ENCODE measurements at regions not wholly inside any gene's neighbourhood (a gene's known extent, or its start where the extent isn't known, plus 50 kb on each side); places are given as distances from the start of the nearest gene placed in this dataset.

DNA sequence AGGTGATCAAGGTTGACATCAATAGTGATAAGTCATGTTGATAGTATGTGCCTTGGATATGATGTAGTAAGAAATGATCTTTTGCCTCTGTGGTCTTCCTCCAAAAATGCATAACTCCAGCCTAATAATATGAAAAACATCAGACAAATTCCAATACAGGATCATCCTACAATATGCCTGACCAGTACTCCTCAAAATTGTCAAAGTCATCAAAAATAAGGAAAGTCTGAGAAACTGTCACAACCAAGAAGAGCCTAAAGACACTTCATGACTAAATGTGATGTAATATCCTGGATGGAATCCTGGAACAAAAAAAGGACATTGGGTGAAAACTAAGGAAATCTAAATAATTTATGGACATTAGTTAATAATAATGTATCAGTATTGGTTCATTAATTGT lies 50.3 kb upstream of the LCORL start:
- H3K27me3 ChIP-seq, result no peaks in the 10 kb centered on the region
- no peak overlapping the region for H3K4me3 ChIP-seq
- intact Hi-C loops (cut with DNase I), result no loop called here
- TF ChIP-seq, protein P1, sequence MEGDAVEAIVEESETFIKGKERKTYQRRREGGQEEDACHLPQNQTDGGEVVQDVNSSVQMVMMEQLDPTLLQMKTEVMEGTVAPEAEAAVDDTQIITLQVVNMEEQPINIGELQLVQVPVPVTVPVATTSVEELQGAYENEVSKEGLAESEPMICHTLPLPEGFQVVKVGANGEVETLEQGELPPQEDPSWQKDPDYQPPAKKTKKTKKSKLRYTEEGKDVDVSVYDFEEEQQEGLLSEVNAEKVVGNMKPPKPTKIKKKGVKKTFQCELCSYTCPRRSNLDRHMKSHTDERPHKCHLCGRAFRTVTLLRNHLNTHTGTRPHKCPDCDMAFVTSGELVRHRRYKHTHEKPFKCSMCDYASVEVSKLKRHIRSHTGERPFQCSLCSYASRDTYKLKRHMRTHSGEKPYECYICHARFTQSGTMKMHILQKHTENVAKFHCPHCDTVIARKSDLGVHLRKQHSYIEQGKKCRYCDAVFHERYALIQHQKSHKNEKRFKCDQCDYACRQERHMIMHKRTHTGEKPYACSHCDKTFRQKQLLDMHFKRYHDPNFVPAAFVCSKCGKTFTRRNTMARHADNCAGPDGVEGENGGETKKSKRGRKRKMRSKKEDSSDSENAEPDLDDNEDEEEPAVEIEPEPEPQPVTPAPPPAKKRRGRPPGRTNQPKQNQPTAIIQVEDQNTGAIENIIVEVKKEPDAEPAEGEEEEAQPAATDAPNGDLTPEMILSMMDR (IDR thresholded peaks at IDR 0.05), result no peak
- H3K27ac ChIP-seq, result no peak overlapping the region
- H3K36me3 ChIP-seq, result no peaks in the 10 kb centered on the region
- no peak for DNase-seq (ENCODE audit: low spot score in 2 of 2)
- H3K9me3 ChIP-seq, result no peaks in the 10 kb centered on the region
- no peaks in the 10 kb centered on the region for H3K4me1 ChIP-seq

Measured in ascending aorta (tissue), 2 donors.